ENCODE measurements at regions not wholly inside any gene's neighbourhood (a gene's known extent, or its start where the extent isn't known, plus 50 kb on each side); places are given as distances from the start of the nearest gene placed in this dataset.

- no peak overlapping the region for H3K4me2 ChIP-seq
- FAIRE-seq (no peak), ATAC-seq (no peak), DNase-seq (ENCODE audit: low read depth in 1 of 2, low spot score in 1 of 2) (peak in 1 of 2 experiments; percentile 65)
- ChIA-PET POLR2A (no interaction called here), CTCF (interaction anchor here (0.6 to 1.4 kb wide), 3 partner anchors 437 to 1387 kb away, joined by 3 read pairs; no protein-coding TSS in a partner anchor)
- no peak overlapping the region for H3K27ac ChIP-seq
- H3K4me1 ChIP-seq, result no peaks in the 10 kb centered on the region
- H3K4me3 ChIP-seq, result no peak overlapping the region
- WGBS (ENCODE audit: missing lambda C conversion rate), result 7% methylated on average over 3 of the region's 3 CpGs
- peaks cover 6% of the 10 kb centered on the region; the same call in 1 of the 3 replicates for H3K9me3 ChIP-seq
- TF ChIP-seq RAD21 (conservative IDR thresholded peaks at IDR 0.05 in 1 of 2, IDR thresholded peaks at IDR 0.05 in 1 of 2), result peak; percentile 32 to 59; a peak in 3 of 5 replicates
- peak; percentile 9; the same call in 1 of the 3 replicates for TF ChIP-seq CTCF (IDR thresholded peaks at IDR 0.05)
- no peak for TF ChIP-seq POLR2A (IDR thresholded peaks at IDR 0.05; ENCODE audit: low read length)
Observed at GRCh38 chr17:53032861-53033271, 789.9 kb upstream of the KIF2B start.

GRCh38 chr17:53017227-53017626 is 805.5 kb upstream of the KIF2B start:
- Histone ChIP-seq H3K9me3 (peaks cover 12% of the 10 kb centered on the region; the same call in 1 of the 3 replicates), H3K4me1 (no peaks in the 10 kb centered on the region), H3K27ac (no peak overlapping the region), H3K4me2 (no peak overlapping the region), H3K4me3 (no peak overlapping the region)
- ChIA-PET CTCF (no interaction called here), POLR2A (no interaction called here)
- ATAC-seq, result no peak
- DNase-seq (ENCODE audit: low read depth in 1 of 2, low spot score in 1 of 2), result no peak
- TF ChIP-seq CHD4 (IDR thresholded peaks at IDR 0.05; ENCODE audit: borderline replicate concordance) (no peak), HDAC2 (IDR thresholded peaks at IDR 0.05) (no peak), BHLHE40 (IDR thresholded peaks at IDR 0.05; ENCODE audit: low read depth, low read length) (no peak), ESRRA (IDR thresholded peaks at IDR 0.05; ENCODE audit: borderline replicate concordance, low read length) (no peak), RFX5 (IDR thresholded peaks at IDR 0.05) (no peak), TFCP2L1 (CRISPR knock-in tag; IDR thresholded peaks at IDR 0.05) (no peak), RCOR1 (IDR thresholded peaks at IDR 0.05; ENCODE audit: low read depth, low read length) (no peak), NR3C1 (IDR thresholded peaks at IDR 0.05) (no peak), NFE2L2 (conservative IDR thresholded peaks at IDR 0.05; ENCODE audit: low read length) (no peak), MAX (IDR thresholded peaks at IDR 0.05) (no peak), KDM5A (IDR thresholded peaks at IDR 0.05) (no peak), MYC (IDR thresholded peaks at IDR 0.05; ENCODE audit: borderline replicate concordance, low read length) (no peak)
- FAIRE-seq, result no peak

- ChIA-PET CTCF (no interaction called here), POLR2A (no interaction called here)
- ATAC-seq (no peak), DNase-seq (ENCODE audit: low read depth in 1 of 2, low spot score in 1 of 2) (no peak), FAIRE-seq (no peak)
- no peak overlapping the region for H3K4me3 ChIP-seq
- peaks cover 14% of the 10 kb centered on the region; the same call in 1 of the 3 replicates for H3K9me3 ChIP-seq
- TF ChIP-seq FOSL2 (IDR thresholded peaks at IDR 0.05) (no peak), FOSL2 (CRISPR knock-in tag; IDR thresholded peaks at IDR 0.05) (no peak), EP300 (IDR thresholded peaks at IDR 0.05) (no peak)
- no peak overlapping the region for H3K27ac ChIP-seq
- H3K4me2 ChIP-seq, result no peak overlapping the region
- no peaks in the 10 kb centered on the region for H3K4me1 ChIP-seq
Observed at GRCh38 chr17:53016085-53016484, 806.6 kb upstream of the KIF2B start.

- 4% methylated on average over 2 of the region's 2 CpGs for WGBS (ENCODE audit: missing lambda C conversion rate)
- FAIRE-seq (no peak), ATAC-seq (no peak)
Observed at GRCh38 chr17:53012364-53012763, 810.4 kb upstream of the KIF2B start.

More at GRCh38 chr17:53012364-53012763, 810.4 kb upstream of the KIF2B start:
- POLR2A ChIA-PET, result no interaction called here
- Histone ChIP-seq H3K4me2 (no peak overlapping the region), H3K4me3 (no peak overlapping the region), H3K27ac (no peak overlapping the region), H3K9me3 (0 out of 3 replicates have a peak, but pooled peaks cover 6% of the 10 kb centered on the region), H3K4me1 (no peaks in the 10 kb centered on the region)
- CTCF ChIA-PET, result no interaction called here
- DNase-seq (ENCODE audit: low read depth in 1 of 2, low spot score in 1 of 2), result no peak
- TF ChIP-seq ZNF302 (CRISPR knock-in tag; IDR thresholded peaks at IDR 0.05), result no peak
- TF ChIP-seq MAFK (IDR thresholded peaks at IDR 0.05; ENCODE audit: partially characterized antibody), result peak; percentile 40
- TF ChIP-seq KDM1A (IDR thresholded peaks at IDR 0.05; ENCODE audit: low read depth), result no peak

Measured in A549 (cell line).